Stomach smooth muscle (tissue), 2 donors: ENCODE measurements at regions not wholly inside any gene's neighbourhood (a gene's known extent, or its start where the extent isn't known, plus 50 kb on each side); places are given as distances from the start of the nearest gene placed in this dataset.
"Not testable (repeated sequence)": the region's sequence is repeated elsewhere in the genome, so short reads cannot be mapped to it uniquely, and the experiment has no call there.

ENCODE experiments used
- H3K27ac ChIP-seq: one replicate; pipeline ENCODE4 v1.7.0; 2013; ENCODE audit warnings: mild to moderate bottlenecking, low read length, inconsistent platforms
- H3K27me3 ChIP-seq, 2 donors: one replicate each; pipeline ENCODE4 v1.7.0; 2013; ENCODE audit warnings: low read length in 2 of 2; ENCODE audit not compliant: insufficient read depth in 2 of 2, control insufficient read depth in 1 of 2
- H3K36me3 ChIP-seq, 2 donors: one replicate each; pipeline ENCODE4 v1.7.0; 2013; ENCODE audit warnings: low read length in 2 of 2; ENCODE audit not compliant: control insufficient read depth in 2 of 2, insufficient read depth in 2 of 2
- H3K4me1 ChIP-seq: one replicate; pipeline ENCODE4 v1.7.0; 2013; ENCODE audit warnings: low read length; ENCODE audit not compliant: control insufficient read depth, insufficient read depth
- H3K4me3 ChIP-seq, 2 donors: one replicate each; pipeline ENCODE4 v1.7.0; 2013; ENCODE audit warnings: low read length in 2 of 2
- H3K9ac ChIP-seq, 2 donors: one replicate each; pipeline ENCODE4 v1.7.0; 2013; ENCODE audit warnings: low read length in 2 of 2, mild to moderate bottlenecking in 1 of 2
- H3K9me3 ChIP-seq, 2 donors: one replicate each; pipeline ENCODE4 v1.7.0; 2013; ENCODE audit warnings: low read length in 2 of 2; ENCODE audit not compliant: control insufficient read depth in 2 of 2
- donor health status: healthy.
- donor health status: Pancreatic carcinoma.

- Histone ChIP-seq H3K9ac (no peak overlapping the region), H3K27ac (no peak overlapping the region), H3K9me3 (no peaks in the 10 kb centered on the region), H3K4me1 (no peaks in the 10 kb centered on the region), H3K27me3 (no peaks in the 10 kb centered on the region), H3K4me3 (no peak overlapping the region), H3K36me3 (no peaks in the 10 kb centered on the region)
Observed at GRCh38 chr5:138686668-138687067, 66.6 kb upstream of the CTNNA1 start.

DNA sequence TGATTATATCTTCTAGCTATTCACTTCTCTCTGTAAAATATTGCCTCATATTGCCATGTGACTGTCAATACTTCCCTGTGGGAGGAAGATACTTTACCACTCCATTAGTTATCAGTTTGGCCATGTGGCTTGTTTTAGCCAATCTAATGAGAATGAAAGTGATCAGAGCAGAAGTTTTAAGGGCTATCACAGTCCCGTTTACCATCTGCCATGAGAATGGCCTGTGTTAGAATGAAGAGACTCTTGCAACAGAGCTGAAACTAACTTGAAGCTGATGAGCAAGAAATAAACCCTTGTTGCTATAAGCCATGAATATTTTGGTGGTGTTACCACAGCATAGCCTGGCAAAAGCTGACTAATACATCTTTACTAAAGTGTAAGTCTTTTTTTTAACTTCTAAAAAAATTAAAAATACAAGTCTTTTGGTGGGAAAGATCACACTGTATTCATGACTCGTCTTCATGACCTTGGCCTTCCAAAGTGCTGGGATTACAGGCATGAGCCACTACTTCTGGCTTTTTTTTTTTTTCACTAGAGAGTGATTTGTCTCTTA is 68.0 kb upstream of the CTNNA1 start:
- Histone ChIP-seq H3K9ac (no peak overlapping the region), H3K4me1 (no peaks in the 10 kb centered on the region), H3K4me3 (no peak overlapping the region), H3K27ac (no peak overlapping the region), H3K27me3 (no peaks in the 10 kb centered on the region), H3K36me3 (no peaks in the 10 kb centered on the region), H3K9me3 (no peaks in the 10 kb centered on the region)

- H3K9ac ChIP-seq, H3K27ac ChIP-seq, H3K36me3 ChIP-seq, H3K4me1 ChIP-seq, H3K27me3 ChIP-seq, H3K4me3 ChIP-seq, H3K9me3 ChIP-seq: not testable (repeated sequence)
Observed at GRCh38 chr5:138682462-138682861, 70.8 kb upstream of the CTNNA1 start.

GRCh38 chr5:138678826-138679225 is 74.4 kb upstream of the CTNNA1 start:
- not testable (repeated sequence) for H3K9ac ChIP-seq, H3K36me3 ChIP-seq, H3K4me3 ChIP-seq, H3K9me3 ChIP-seq, H3K27me3 ChIP-seq, H3K4me1 ChIP-seq, H3K27ac ChIP-seq

DNA sequence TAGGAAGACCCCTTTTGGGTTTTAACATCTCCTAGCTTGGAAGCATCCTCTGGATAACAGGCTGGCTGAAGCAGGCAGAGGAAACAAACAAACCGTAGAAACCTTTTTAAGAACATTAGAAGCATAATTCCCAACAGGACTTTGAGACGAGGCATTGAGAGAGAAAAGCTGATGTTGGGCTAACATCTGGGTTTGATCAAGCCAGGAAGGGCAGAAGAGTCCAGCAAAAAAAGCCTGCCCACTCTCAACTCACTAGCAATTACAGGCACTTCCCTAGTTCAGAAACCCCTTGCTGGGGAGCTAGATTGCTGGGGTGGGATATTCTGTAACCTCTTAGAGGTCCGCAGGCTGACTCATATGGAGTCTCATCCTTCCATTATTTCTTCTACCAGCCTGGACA is 75.4 kb upstream of the CTNNA1 start:
- Histone ChIP-seq H3K27ac (no peak overlapping the region), H3K4me3 (no peak overlapping the region), H3K27me3 (no peaks in the 10 kb centered on the region), H3K36me3 (no peaks in the 10 kb centered on the region), H3K4me1 (no peaks in the 10 kb centered on the region), H3K9me3 (peaks cover 4 to 5% of the 10 kb centered on the region in 2 donors), H3K9ac (no peak overlapping the region)

GRCh38 chr5:138676556-138677193 is 76.5 kb upstream of the CTNNA1 start:
- Histone ChIP-seq H3K27me3 (no peaks in the 10 kb centered on the region), H3K9ac (no peak overlapping the region), H3K27ac (no peak overlapping the region), H3K4me1 (no peaks in the 10 kb centered on the region), H3K4me3 (no peak overlapping the region), H3K36me3 (no peaks in the 10 kb centered on the region), H3K9me3 (peaks cover 4 to 5% of the 10 kb centered on the region in 2 donors)

DNA sequence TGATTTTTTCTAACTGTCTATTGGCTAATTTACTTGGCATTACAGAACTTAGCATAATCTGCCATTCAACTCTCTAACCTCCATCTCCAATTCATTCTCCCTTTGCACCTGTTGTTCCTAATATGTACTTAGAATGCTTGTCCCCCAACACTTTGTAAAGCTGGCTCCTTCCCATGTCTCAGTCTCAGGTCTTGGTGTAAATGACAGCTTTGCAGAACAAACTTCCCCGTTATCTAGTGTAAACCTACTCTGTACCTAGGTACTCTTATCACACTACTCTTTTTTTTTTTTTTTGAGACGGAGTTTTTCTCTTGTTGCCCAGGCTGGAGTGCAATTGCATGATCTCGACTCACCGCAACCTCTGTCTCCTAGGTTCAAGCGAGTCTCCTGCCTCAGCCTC is 77.2 kb upstream of the CTNNA1 start:
- no peaks in the 10 kb centered on the region for H3K27me3 ChIP-seq
- no peaks in the 10 kb centered on the region for H3K4me1 ChIP-seq
- no peaks in the 10 kb centered on the region for H3K36me3 ChIP-seq
- peaks cover 4 to 5% of the 10 kb centered on the region in 2 donors for H3K9me3 ChIP-seq
- no peak overlapping the region for H3K27ac ChIP-seq
- no peak overlapping the region for H3K4me3 ChIP-seq
- no peak overlapping the region for H3K9ac ChIP-seq

DNA sequence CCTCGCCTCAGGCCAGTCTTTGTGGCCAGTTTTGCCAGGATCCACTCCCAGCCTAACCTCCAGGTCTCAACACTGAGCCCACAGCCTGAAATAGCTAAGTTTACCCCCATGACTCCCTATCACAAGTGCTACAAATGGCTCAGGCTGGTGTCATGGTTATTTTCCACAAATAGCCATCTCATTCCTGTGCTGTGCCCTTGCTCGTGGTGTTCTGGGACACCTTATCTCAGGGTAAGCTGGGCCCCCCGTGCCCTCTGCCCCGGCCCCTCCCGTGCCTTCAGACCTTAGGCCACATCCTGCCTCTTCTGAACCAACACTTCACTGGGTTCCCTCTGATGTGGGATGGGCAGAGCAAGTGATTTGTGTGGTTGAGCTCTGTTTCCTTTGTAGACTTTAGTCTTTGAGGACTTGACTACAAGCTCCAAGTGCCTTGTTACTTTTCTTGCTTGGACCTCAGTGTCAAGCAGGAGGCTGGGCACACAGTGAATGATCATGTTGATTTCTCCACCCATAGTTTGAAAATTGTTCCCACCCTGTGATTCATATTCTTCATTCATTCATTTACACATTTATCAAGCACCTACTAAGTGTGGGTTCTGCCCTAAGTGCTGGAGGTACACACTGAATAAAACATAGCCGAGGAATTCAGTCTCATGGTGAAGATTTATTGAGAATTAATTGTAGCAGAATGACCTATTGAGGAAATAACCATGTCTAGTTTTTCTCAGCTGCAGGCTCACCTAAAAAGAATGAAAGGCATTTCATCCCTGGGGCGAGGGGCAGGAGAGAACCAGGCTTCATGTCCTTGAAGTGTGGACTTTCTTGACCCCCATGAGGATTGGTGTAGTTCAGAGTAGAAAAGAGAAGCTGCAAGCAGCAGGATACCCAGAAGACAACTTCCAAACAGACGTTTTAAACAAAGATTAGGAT is 84.5 kb upstream of the CTNNA1 start:
- no peaks in the 10 kb centered on the region for H3K9me3 ChIP-seq
- H3K4me3 ChIP-seq = no peak overlapping the region
- no peak overlapping the region for H3K27ac ChIP-seq
- H3K36me3 ChIP-seq = no peaks in the 10 kb centered on the region
- peaks cover 0 to 3% of the 10 kb centered on the region in 2 donors for H3K27me3 ChIP-seq
- H3K4me1 ChIP-seq = no peaks in the 10 kb centered on the region
- H3K9ac ChIP-seq = no peak overlapping the region

DNA sequence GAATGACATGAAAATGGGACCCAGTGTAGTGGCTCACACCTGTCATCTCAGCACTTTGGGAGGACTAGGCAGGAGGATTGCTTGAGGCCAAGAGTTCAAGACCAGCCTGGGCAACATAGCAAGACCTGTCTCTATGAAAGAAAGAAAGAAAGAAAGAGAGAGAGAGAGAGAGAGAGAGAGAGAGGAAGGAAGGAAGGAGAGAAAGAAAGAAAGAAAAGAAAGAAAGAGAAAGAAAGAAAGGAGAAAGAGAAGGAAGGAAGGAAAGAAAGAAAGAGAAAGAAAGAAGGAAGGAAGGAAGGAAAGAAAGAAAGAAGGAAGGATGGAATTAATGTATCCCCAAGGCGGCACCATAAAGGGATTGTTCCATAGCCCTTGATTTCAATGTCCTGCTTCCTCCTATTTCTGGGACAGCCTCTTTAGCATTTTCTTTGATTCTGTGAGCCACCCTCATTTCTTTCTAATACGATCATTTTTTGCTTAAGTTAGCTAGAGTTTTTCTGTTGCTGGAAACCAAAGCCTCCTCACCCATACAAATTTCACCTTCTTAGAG is 85.4 kb upstream of the CTNNA1 start:
- not testable (repeated sequence) for H3K27me3 ChIP-seq, H3K4me3 ChIP-seq, H3K9me3 ChIP-seq, H3K27ac ChIP-seq, H3K4me1 ChIP-seq, H3K36me3 ChIP-seq, H3K9ac ChIP-seq

- Histone ChIP-seq H3K4me1 (no peaks in the 10 kb centered on the region), H3K36me3 (no peaks in the 10 kb centered on the region), H3K27ac (no peak overlapping the region), H3K9ac (no peak overlapping the region), H3K27me3 (peaks cover 0 to 3% of the 10 kb centered on the region in 2 donors), H3K4me3 (no peak overlapping the region), H3K9me3 (no peaks in the 10 kb centered on the region)
Observed at GRCh38 chr5:138666226-138666742, 86.9 kb upstream of the CTNNA1 start.
